ENCODE measurements at regions not wholly inside any gene's neighbourhood (a gene's known extent, or its start where the extent isn't known, plus 50 kb on each side); places are given as distances from the start of the nearest gene placed in this dataset.

- H3K4me3 ChIP-seq = no peak overlapping the region
- H3K4me1 ChIP-seq = no peaks in the 10 kb centered on the region
- intact Hi-C loops (cut with DNase I) = no loop called here
- no peak for ATAC-seq
- no peaks in the 10 kb centered on the region for H3K36me3 ChIP-seq (replicated peaks in 1 of 2; ENCODE audit: insufficient read depth in 1 of 2, low read depth in 2 of 2)
- H3K9me3 ChIP-seq = no peaks in the 10 kb centered on the region
- DNase-seq = no peak
- TF ChIP-seq POLR2A (IDR thresholded peaks at IDR 0.05) = no peak
- no peak for TF ChIP-seq CTCF (IDR thresholded peaks at IDR 0.05)
- H3K27me3 ChIP-seq = no peaks in the 10 kb centered on the region
- no peak overlapping the region for H3K27ac ChIP-seq
- WGBS, 2 donors = 28 to 30% methylated on average over 2 of the region's 2 CpGs
These were observed 953.6 kb downstream of the SLC6A15 start for GRCh38 chr12:83958997-83959396.

- DNase-seq (no peak), ATAC-seq (no peak)
- intact Hi-C loops (cut with DNase I) = no loop called here
- H3K9me3 ChIP-seq = no peaks in the 10 kb centered on the region
- TF ChIP-seq CTCF (IDR thresholded peaks at IDR 0.05) = no peak
- TF ChIP-seq POLR2A (IDR thresholded peaks at IDR 0.05) = no peak
- no peak overlapping the region for H3K27ac ChIP-seq
- no peak overlapping the region for H3K4me3 ChIP-seq
- no peaks in the 10 kb centered on the region for H3K27me3 ChIP-seq
- no peaks in the 10 kb centered on the region for H3K4me1 ChIP-seq
- WGBS, 2 donors = 55 to 65% methylated on average over 3 of the region's 3 CpGs
- no peaks in the 10 kb centered on the region for H3K36me3 ChIP-seq (replicated peaks in 1 of 2; ENCODE audit: insufficient read depth in 1 of 2, low read depth in 2 of 2)
These were observed 957.5 kb downstream of the SLC6A15 start for GRCh38 chr12:83954956-83955601.

DNA sequence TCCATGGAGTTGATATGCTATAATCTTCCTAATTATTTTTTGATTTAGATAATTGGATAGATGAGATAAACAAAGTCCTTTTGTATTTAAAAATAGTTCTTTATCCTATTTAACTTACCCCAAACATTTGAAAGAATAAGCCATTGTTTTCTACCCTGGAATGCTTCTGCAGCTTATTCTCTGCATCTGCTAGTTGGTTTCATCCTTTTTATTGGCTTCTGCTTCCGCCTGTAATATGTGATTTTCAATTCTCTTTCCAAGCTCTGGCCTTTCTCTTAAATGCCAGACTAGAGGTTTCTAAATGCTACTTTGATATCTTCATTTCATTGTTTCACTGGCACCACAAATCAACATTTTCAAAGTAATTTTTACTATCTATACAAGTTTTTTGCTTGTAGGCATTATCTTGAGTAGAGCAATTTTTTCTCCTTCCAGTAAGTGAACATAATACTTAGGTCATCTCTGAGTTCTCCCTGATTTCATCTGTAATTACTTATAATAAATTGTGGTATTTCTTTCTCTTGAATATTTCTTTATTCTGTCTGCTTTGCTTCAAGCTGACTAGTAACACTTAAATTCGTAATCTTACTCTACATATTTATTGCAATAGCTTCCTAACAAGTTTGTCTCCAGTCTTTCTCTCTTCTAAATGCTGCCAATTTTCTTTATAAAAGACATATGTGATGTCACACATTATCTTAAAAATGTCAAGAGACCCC, 958.4 kb downstream of the SLC6A15 start:
- DNase-seq = no peak
- Histone ChIP-seq H3K27ac (no peak overlapping the region), H3K36me3 (replicated peaks in 1 of 2; ENCODE audit: insufficient read depth in 1 of 2, low read depth in 2 of 2) (no peaks in the 10 kb centered on the region), H3K4me1 (no peaks in the 10 kb centered on the region), H3K9me3 (no peaks in the 10 kb centered on the region), H3K4me3 (no peak overlapping the region), H3K27me3 (no peaks in the 10 kb centered on the region)
- no peak for ATAC-seq
- TF ChIP-seq POLR2A (IDR thresholded peaks at IDR 0.05) (no peak), CTCF (IDR thresholded peaks at IDR 0.05) (no peak)
- intact Hi-C loops (cut with DNase I) = no loop called here
- WGBS, 2 donors = 81 to 87% methylated on average over 2 of the region's 2 CpGs

GRCh38 chr12:83945871-83946270, 966.7 kb downstream of the SLC6A15 start:
- TF ChIP-seq CTCF (IDR thresholded peaks at IDR 0.05) (no peak), POLR2A (IDR thresholded peaks at IDR 0.05) (no peak)
- DNase-seq (no peak), ATAC-seq (no peak)
- H3K4me3 ChIP-seq = no peak overlapping the region
- no peaks in the 10 kb centered on the region for H3K36me3 ChIP-seq (replicated peaks in 1 of 2; ENCODE audit: insufficient read depth in 1 of 2, low read depth in 2 of 2)
- H3K4me1 ChIP-seq = peaks cover 17% of the 10 kb centered on the region
- H3K27ac ChIP-seq = no peak overlapping the region
- intact Hi-C loops (cut with DNase I) = no loop called here
- H3K9me3 ChIP-seq = no peaks in the 10 kb centered on the region
- no peaks in the 10 kb centered on the region for H3K27me3 ChIP-seq

GRCh38 chr12:83939718-83940117, 972.9 kb downstream of the SLC6A15 start:
- Histone ChIP-seq H3K4me1 (peaks cover 6% of the 10 kb centered on the region), H3K9me3 (no peaks in the 10 kb centered on the region), H3K4me3 (no peak overlapping the region), H3K36me3 (replicated peaks in 1 of 2; ENCODE audit: insufficient read depth in 1 of 2, low read depth in 2 of 2) (no peaks in the 10 kb centered on the region), H3K27ac (no peak overlapping the region), H3K27me3 (no peaks in the 10 kb centered on the region)
- ATAC-seq = no peak
- no peak for DNase-seq
- TF ChIP-seq POLR2A (IDR thresholded peaks at IDR 0.05) (no peak), CTCF (IDR thresholded peaks at IDR 0.05) (no peak)
- intact Hi-C loops (cut with DNase I) = no loop called here
